Stimulated activated CD4-positive, alpha-beta T cell treated with anti-CD3 and anti-CD28 coated beads, Interleukin-12 subunit alpha, Interleukin-12 subunit beta, amount 100 ng/mL, for 4 hours (primary cell): ENCODE measurements at regions not wholly inside any gene's neighbourhood (a gene's known extent, or its start where the extent isn't known, plus 50 kb on each side); places are given as distances from the start of the nearest gene placed in this dataset.
A peak's percentile ranks its signal among the peaks of the same experiment; 100 is the strongest.
"Not testable (repeated sequence)": the region's sequence is repeated elsewhere in the genome, so short reads cannot be mapped to it uniquely, and the experiment has no call there.

Experiments used
- DNase-seq: peaks from one replicate; pipeline ENCODE4 v3.0.0-alpha.2; 2020

DNA sequence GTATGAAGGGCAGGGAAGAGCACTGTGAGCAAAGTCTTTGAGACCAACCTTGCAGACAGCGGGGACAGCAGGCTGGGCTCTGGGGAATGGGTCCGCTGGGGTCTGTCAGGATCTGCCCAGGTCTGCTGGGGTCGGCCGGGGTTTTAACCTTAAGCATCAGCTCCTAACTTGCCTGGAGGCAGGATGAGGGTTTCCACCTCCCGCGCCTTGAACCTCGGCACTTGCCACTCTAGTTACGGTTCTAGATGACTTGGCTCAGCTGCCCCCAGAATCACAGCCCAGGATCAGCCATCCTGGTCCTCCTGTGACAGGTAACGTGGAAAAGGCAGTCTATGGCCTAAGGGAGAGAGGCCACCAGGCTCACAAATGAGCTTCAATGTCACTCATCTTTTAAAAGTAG is 50.4 kb upstream of the CACUL1 start:
- no peak for DNase-seq

DNA sequence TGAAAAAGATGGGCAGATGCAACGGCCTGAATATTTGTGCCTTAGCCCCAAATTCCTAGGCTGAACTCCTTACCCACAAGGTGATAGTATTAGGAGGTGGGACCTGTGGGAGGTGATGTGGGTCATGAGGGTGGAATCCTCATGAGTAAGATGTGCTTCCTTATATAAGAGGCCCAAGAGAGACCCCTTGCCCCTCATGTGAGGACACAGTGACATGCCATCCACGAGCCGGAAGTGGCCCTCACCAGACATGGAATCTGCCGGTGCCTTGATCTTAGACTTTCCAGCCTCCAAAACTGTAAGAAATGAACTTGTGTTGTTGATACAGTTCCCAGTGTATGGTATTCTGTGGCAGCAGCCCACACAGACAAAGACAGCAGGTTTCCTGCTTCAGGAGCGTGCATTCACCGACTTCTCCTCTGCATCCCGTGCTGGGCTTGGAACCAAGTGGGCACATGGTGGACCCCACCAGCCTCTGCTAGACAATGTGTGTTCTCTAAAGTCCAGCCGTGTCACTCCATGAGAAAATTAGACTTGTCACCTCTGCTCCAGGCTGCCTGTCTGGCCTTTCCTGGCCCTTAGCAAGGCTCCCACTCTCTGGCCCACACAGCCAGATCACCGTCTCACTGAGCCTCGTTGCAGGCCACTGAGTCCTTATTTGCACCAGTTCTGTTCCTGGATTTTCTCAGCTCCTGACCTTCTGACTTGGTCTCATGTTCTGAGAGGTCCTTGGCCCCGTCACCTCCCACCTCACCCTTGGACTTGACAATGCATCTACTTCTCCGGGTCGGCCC is 52.9 kb upstream of the CACUL1 start:
- DNase-seq = no peak

DNA sequence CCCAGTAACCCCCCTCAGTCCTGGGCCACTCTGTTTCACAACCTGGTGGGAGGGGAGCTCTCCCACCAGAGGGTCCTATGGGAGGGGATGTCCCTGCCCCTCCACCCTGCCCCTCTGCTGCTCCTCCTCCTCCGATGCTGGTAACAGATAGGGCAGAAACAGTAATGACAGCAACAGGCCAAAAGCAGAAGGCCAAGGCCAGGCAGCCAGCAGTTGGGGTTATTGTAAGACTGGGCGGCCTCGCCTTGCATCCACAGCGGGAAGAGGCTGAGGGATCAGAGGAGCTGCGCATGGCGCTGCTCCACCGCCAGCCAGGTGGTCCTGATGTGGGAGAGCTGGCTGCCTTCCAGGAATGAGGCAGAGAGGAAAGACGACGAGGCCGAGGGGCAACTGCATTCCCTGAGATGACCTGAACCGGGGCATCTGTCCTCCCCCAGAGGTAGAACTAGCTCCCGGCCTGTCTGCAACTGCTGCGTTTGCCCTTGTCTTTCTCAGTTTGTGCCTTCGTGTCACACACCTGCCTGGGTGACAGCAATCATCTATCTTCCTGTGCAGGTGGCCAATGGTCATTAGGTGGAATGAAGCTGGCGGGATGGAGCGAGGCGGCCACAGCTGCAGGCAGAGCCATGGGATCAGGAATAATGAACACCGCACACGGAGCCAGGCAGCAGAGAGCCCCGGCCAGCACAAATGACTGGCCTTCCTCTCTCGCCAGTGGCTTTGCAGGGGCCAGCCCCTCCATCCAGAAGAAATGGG is 54.0 kb upstream of the CACUL1 start:
- DNase-seq = no peak

DNA sequence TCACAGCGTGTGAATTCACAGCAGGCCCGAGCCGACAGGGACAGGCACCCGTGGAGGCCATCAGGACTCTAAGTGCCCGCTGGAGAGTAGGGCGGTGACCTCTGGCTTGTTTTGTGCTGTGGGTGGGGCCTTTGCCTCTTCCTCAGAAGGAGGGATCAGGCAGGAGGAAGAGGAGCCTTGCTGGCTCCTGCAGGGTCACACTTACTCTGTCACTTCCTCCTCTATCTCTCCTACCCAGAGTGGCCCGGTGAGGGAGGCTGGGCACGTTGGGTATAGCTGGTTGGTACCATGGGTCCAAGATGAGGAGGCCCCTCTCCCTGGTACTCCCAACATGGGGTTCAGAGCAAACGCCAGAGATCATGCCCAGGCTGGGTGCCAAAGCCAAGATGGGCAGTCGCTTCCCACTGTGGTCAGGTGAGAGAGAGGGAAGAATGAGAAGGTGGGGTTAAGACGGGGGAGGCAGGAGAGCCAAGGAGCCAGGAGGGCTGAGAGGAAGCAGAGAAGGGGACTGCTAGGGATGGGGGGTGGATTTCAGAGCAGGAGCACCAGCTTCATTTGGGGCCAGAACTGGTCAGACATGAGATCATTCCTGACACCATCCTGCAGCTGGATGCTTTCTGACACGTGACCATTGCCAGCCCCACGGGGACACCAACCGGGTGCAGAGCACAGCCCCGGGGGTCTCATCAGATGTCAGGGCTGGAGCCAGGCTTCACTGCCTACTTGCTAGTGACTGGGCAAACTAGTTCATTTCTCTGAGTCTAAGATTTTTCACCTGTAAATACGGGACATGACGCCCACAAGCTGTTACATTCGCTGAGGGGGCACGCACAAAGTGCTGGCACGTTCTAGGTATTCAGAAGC is 54.8 kb upstream of the CACUL1 start:
- no peak for DNase-seq

- DNase-seq = no peak
Measured at GRCh38 chr10:118810796-118811505, 56.2 kb upstream of the CACUL1 start.

DNA sequence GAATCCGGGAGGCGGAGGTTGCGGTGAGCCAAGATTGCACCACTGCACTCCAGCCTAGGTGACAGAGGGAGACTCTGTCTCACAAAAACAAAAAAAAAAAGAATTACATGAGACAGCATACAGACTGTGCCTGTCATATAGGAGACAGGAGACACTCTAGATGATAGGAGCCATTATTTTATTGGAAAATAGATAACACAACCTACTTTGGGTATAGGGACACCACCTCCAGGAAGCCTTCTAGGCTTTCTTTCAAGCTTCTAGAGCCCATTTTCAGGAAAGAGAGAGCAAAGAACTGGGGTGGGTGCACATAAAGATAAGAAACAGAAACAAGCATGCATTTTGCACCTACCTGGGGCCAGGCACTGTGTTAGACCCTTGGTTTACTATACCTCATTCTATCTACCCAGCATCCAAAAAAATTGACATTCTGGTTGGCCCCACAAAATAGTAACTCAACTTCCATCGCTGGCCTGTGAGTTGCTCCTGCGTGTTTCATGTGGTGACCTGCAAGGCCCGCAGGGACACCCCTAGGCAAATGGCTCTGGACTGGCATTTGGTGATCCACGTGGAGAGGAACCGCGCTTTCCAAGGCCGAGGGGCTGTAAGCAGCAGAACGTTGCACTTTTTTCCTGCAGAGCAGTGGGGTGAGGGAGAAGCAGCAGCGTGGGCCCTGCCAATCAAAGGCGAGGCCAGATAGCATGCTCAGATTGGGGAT is 57.1 kb upstream of the CACUL1 start:
- DNase-seq = no peak

GRCh38 chr10:118812393-118812740 is 57.6 kb upstream of the CACUL1 start:
- no peak for DNase-seq

DNA sequence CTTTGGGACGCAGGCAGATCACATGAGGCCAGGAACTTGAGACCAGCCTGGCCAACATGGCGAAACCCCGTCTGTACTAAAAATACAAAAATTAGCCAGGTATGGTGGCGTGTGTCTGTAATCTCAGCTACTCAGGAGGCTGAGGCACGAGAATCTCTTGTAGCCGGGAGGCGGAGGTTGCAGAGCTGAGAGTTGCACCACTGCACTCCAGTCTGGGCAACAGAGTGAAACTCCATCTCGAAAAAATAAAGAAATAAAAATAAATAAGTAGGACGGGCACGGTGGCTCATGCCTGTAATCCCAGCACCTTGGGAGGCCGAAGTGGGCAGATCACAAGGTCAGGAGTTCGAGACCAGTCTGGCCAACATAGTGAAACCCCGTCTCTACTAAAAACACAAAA is 58.2 kb upstream of the CACUL1 start:
- DNase-seq = not testable (repeated sequence)

DNA sequence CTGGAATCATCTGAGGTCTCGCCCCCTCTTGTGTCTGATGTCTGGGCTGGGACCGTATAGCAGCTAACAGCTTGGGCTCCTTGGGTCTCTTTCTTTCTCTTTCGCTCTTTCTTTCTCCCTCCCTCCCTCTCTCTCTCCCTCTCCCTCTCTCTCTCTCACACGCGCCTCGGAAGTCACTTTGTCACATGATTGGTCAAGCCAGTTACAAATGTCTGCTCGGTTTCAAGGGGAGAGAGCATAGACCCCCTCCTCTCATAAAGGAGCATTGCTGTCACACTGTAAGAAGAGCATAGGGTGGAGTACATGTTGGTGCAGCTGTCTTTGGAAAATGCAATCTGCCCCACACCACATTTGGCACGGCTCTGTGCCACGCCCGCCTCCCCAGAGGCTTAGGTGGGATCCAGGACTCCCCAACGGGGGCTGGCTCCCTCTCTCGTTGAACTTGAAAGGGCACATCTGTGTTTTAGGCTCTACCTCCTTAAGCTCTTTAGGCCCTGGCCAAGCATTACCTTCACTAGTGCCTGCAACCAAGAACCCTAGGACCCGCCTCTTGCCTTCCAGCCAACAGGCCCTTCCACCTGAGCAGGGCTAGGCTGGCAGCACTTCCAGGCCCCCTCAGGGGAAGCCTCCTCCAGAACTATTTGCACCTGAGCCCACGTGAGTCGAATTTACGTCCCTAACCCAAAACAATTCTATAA is 61.9 kb upstream of the CACUL1 start:
- no peak for DNase-seq

GRCh38 chr10:118817328-118818068 is 62.7 kb upstream of the CACUL1 start:
- DNase-seq = no peak

DNA sequence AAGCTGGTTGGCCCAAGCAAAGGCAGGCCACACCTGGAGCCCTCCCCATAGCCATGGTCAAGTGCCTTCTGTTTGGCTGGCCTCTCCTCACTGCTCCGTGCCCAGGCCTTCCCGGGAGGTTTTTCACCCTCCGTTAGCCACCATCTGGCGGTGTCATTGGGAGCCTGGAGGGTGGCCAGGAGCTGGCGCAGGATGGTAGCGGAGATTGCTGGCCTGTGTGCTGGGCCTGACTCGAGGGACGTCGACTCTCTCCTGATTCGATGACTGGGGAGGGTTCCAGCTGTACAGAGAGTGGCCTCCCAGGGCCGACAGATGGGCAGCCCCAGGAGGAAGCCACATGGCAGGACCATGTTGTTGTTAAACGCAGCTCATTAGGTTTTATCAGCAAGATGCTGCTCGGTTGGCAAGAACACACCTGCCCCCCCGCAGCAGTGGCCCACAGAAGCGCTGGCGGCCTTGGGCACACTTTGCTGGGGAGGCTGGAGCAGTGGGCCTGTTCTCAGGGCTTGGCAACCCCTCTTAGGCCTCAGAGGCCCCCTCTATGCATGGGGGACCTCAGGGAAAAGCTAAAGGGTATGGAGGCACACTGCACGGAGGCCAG is 64.0 kb upstream of the CACUL1 start:
- DNase-seq = no peak

DNA sequence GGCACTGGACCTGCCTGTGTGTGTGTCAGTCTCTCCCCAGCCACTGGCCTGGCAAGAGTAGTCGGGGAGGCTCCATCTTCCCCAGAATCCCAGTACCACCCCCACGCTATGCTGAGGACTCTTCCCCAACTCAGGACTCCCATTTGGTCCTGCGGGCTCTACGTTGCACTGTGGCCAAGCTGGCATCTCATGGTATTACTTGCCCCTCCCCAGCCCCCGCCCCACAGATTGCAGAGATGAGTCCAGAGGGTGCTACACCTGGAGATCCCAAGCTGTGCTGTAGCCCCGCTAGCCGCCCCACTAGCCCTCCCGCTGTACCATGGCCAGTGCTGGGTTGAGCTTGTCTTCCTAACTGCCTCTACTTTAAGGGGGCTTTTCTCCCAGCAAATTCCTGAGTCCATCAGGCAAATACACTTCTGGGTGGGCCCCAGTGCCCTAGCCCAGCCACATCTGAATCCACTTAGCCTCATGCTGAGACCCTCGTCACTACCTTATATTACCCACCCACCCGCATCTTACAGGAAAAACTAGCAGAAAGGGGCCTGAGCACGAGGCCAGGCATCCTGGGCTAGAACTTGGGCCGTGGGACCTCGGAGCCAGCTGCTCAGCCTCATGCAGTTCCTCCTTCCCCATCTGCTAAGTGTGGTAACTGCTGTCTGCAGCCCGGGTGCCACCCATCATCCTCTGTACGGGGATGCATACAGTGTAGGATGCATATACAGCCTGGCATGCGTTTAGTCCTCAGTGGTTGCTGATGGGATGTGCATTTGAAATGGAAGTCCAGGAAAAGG is 65.8 kb upstream of the CACUL1 start:
- no peak for DNase-seq

DNA sequence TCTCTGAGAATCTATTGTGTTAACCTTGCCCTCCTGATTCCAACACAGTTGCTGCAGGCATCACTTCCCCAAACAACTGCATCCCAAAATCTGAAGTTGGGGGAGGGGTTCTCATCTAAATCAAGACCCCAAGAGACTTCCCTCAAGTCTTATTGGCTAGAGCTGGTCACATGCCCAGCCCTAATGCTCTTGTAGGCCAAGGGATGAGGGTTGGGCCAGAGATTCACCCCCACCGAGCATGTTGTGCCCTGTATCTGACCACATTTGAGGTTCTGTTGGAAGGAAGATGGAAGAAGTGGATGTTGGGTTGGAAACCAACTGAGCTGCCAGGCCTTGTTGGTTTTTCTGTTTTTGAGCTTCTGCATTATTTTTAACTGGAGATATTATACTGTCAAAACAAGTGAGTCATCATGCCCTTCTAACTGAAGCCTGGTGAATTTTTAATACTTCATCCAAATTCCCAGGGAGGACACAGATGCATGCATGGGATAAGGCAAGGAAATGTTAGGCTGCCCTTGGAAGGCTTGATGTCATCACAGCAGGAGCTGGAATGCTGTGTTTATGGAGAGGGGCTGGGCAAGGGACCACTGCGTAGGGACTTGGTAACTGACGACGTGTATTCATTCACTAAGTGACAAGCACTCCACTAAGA is 68.6 kb upstream of the CACUL1 start:
- no peak for DNase-seq

GRCh38 chr10:118827053-118827452 is 72.3 kb upstream of the CACUL1 start:
- no peak for DNase-seq

DNA sequence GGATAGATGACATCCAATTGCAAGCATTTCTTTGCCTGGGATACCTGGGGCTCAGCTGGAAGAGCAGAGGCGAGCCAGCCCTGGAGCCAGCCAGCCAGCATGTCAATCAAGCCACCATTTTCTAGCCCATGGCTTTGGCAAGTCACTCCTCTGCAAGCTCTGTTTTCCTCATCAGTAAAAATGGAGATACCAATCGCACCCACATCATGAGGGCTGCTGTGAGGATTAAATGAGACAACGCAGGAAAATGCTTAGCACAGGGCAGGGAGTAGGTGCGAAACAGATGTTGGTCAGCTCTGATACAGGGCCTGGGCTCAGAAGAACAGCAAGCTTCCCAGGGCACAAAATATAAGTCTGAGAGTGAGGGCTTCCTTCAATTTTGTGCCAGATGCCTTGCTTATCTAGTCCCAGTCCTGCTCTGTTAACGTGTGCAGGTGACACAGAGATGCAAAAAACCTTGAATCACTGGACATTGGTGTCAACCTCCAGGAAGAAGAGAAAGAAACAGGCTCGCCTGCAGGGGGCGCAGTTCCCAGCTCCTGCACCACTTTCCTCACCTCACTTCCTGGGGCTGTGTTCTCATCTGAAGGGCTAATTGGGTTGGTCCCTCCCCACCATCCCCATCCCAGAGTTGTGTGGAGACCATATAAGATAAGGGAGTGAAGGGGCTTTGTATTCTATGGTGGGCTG is 72.8 kb upstream of the CACUL1 start:
- no peak for DNase-seq

- DNase-seq = peak; percentile 3
Measured at GRCh38 chr10:118832241-118832651, 77.5 kb upstream of the CACUL1 start.

DNA sequence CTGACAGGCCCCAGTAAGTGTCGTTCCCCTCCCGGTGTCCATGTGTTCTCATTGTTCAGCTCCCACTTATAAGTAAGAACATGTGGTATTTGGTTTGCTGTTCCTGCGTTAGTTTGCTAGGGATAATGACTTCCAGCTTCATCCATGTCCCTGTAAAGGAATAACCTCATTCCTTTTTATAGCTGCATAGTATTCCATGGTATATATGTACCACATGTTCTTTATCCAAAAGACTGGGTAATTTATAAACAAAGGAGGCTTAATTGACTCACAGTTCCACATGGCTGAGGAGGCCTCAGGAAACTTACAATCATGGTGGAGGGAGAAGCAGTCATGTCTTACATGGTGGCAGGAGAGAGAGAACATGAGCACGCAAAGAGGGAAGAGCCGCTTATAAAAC is 79.6 kb upstream of the CACUL1 start:
- not testable (repeated sequence) for DNase-seq

DNA sequence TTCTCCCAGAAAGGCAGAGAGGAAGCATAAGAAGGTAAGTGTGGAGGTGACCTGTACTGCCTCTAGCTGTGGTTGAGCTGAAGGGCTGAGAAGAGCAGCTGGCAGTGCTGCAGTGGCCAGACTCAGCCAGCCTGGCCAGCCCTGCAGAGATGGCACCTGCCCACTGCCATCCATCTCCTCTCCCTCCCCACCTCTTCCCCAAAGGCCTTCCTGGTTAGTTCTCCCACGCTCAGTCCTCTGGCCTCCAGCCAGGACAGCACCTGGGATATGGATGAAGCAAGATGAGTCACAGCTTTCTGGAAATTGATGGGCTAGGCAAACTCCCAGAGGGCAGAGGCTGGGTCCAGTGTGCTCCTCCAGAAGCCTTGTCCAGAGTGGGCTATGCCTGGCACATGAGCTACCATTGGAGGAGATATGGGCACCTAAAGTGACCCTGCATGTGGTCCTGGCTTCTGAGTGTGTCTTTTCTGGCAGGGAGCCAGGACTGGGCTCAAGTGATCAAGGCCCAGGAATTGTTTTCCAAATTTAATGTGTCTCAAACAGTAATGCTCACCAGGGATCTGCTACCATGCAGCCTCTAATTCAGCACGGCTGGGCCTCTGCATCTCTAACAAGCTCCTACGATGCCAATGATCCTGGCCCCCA is 81.0 kb upstream of the CACUL1 start:
- no peak for DNase-seq
